LNCaP clone FGC (cell line): ENCODE measurements at regions not wholly inside any gene's neighbourhood (a gene's known extent, or its start where the extent isn't known, plus 50 kb on each side); places are given as distances from the start of the nearest gene placed in this dataset.

Experiments
- DNase-seq: peaks from one replicate; pipeline ENCODE4 v3.0.0-alpha.2; 2011; ENCODE audit warnings: low read depth
- H3K4me3 ChIP-seq: 2 replicates; pipeline ENCODE4 v1.5.1; 2011; ENCODE audit warnings: mild to moderate bottlenecking, low read depth, low read length, control low read depth
- TF ChIP-seq, protein P1 (sequence below): IDR thresholded peaks from 2 replicates; pipeline ENCODE4 v1.5.1; 2012; ENCODE audit warnings: mild to moderate bottlenecking; ENCODE audit not compliant: control insufficient read depth, insufficient read depth; ENCODE audit errors: extremely low read depth

DNA sequence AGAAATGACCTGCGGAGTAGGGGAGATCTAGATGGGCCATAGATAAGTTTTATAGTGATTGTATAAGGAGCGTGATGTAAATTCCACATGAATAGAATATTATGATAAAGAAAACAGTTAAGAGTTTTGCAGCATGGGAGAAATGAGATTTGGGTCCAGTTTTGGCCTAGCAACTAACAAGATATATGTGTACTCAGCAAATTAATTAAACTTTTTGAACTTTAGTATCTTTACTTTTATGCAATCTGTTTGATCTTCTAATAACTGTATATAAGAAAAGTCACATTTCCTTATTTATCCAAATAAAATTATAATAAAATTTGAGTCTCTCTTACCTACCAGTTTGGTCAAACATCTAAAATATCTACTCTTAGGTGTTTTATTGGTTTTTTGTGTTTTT is 1011.8 kb upstream of the NCAM2 start:
- TF ChIP-seq, protein P1, sequence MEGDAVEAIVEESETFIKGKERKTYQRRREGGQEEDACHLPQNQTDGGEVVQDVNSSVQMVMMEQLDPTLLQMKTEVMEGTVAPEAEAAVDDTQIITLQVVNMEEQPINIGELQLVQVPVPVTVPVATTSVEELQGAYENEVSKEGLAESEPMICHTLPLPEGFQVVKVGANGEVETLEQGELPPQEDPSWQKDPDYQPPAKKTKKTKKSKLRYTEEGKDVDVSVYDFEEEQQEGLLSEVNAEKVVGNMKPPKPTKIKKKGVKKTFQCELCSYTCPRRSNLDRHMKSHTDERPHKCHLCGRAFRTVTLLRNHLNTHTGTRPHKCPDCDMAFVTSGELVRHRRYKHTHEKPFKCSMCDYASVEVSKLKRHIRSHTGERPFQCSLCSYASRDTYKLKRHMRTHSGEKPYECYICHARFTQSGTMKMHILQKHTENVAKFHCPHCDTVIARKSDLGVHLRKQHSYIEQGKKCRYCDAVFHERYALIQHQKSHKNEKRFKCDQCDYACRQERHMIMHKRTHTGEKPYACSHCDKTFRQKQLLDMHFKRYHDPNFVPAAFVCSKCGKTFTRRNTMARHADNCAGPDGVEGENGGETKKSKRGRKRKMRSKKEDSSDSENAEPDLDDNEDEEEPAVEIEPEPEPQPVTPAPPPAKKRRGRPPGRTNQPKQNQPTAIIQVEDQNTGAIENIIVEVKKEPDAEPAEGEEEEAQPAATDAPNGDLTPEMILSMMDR, result no peak
- no peak for DNase-seq
- no peak overlapping the region for H3K4me3 ChIP-seq

DNA sequence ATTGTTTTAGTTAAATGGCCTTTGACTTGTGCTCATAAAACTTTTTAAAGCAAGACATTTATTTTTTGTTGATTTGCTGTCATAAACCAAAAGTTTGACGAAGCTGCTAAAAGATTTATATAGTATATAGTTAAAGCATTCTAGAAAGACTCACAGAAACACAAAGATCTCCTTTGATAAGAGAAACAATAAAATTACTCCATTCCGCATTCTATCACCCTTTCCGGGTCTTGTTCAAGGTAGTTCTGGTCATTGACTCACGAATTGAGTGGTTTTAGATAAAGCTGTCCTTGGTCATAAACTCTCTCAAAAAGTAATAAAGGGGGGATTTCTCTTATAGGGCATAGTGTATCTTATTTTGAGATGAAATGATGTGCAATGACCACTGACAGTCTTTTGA is 1010.5 kb upstream of the NCAM2 start:
- no peak overlapping the region for H3K4me3 ChIP-seq
- TF ChIP-seq, protein P1, result no peak
- DNase-seq, result no peak

- TF ChIP-seq, protein P1, result no peak
- no peak overlapping the region for H3K4me3 ChIP-seq
- DNase-seq, result no peak
Observed at GRCh38 chr21:19992540-19992939, 1005.7 kb upstream of the NCAM2 start.

DNA sequence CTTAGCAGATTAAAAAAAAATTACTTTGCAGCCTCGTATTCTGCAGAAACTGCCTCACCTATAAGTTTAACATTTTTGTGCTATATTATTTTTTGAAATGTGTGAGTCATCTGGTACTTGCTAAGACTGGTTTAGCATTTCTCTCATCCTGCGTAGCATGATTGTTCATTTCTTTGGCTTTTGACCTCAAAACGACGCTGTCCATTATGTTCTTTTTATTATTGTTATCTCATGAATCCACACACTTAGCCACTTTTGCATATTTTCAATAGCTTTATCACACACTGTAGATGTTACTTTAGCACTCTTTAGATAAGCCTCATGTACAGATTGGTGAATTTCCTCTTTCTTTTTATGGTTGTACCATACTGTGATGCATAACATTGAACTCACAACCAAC is 1004.9 kb upstream of the NCAM2 start:
- H3K4me3 ChIP-seq, result no peak overlapping the region
- TF ChIP-seq, protein P1, result no peak
- no peak for DNase-seq

GRCh38 chr21:19995253-19995652 is 1003.0 kb upstream of the NCAM2 start:
- DNase-seq, result no peak
- TF ChIP-seq, protein P1, result no peak
- H3K4me3 ChIP-seq, result no peak overlapping the region

- no peak for DNase-seq
- no peak overlapping the region for H3K4me3 ChIP-seq
- TF ChIP-seq, protein P1, result no peak
Observed at GRCh38 chr21:19998453-19998852, 999.8 kb upstream of the NCAM2 start.
